HepG2 (cell line): ENCODE measurements at regions not wholly inside any gene's neighbourhood (a gene's known extent, or its start where the extent isn't known, plus 50 kb on each side); places are given as distances from the start of the nearest gene placed in this dataset.
A peak's percentile ranks its signal among the peaks of the same experiment; 100 is the strongest.

Experiments used
- AKAP8 ChIP-seq: sonication (generic); formaldehyde crosslinking; IDR thresholded peaks from 2 replicates; pipeline ENCODE4 v1.5.1; 2020; ENCODE audit warnings: mild to moderate bottlenecking, missing genetic modification reagents
- DNMT1 ChIP-seq: sonication (generic); formaldehyde crosslinking; IDR thresholded peaks from 2 replicates; pipeline ENCODE4 v1.5.1; 2020; ENCODE audit warnings: mild to moderate bottlenecking, missing genetic modification reagents
- HHEX ChIP-seq: IDR thresholded peaks from 2 replicates; pipeline ENCODE4 v1.6.1; 2016; ENCODE audit warnings: control low read depth
- MLLT10 ChIP-seq: sonication (generic); formaldehyde crosslinking; IDR thresholded peaks from 2 replicates; pipeline ENCODE4 v1.4.0; 2020; ENCODE audit warnings: missing genetic modification reagents
- PAWR ChIP-seq: sonication (generic); formaldehyde crosslinking; IDR thresholded peaks from 2 replicates; pipeline ENCODE4 v1.4.0; 2020; ENCODE audit warnings: missing genetic modification reagents, mild to moderate bottlenecking, borderline replicate concordance
- PAXIP1 ChIP-seq: sonication (generic); formaldehyde crosslinking; conservative IDR thresholded peaks from 2 replicates; pipeline ENCODE4 v1.4.0; 2020; ENCODE audit warnings: mild to moderate bottlenecking, missing genetic modification reagents, moderate library complexity
- RBM22 ChIP-seq: fragments of 200-400 bp; formaldehyde crosslinking; optimal IDR thresholded peaks from 2 replicates; pipeline ENCODE3; 2017; ENCODE audit warnings: mild to moderate bottlenecking, low read length, moderate library complexity
- SP1 ChIP-seq, 2 experiments: fragments of 450-650 bp in 1 of 2; sonication (generic) in 1 of 2; formaldehyde crosslinking in 1 of 2; IDR thresholded peaks; 2 replicates each; pipeline versions ENCODE4 v1.4.0 to v1.6.1; 2016 to 2020; ENCODE audit warnings: missing genetic modification reagents in 1 of 2
- TARDBP ChIP-seq: sonication (generic); formaldehyde crosslinking; IDR thresholded peaks from 2 replicates; pipeline ENCODE4 v1.8.0; 2022; ENCODE audit warnings: mild to moderate bottlenecking, missing genetic modification reagents
- ZBTB39 ChIP-seq: sonication (generic); formaldehyde crosslinking; IDR thresholded peaks from 2 replicates; pipeline ENCODE4 v1.5.0; 2020; ENCODE audit warnings: missing genetic modification reagents
- ZBTB43 ChIP-seq: sonication (generic); formaldehyde crosslinking; conservative IDR thresholded peaks from 2 replicates; pipeline ENCODE4 v1.4.0; 2020; ENCODE audit warnings: missing genetic modification reagents
- ZC3H4 ChIP-seq: sonication (generic); formaldehyde crosslinking; IDR thresholded peaks from 2 replicates; pipeline ENCODE4 v1.4.0; 2020; ENCODE audit warnings: missing genetic modification reagents, borderline replicate concordance
- ZFP1 ChIP-seq: IDR thresholded peaks from 2 replicates; pipeline ENCODE4 v1.6.1; 2016
- ZHX2 ChIP-seq, 2 experiments: sonication (generic) in 1 of 2; formaldehyde crosslinking in 1 of 2; IDR thresholded peaks; 2 replicates each; pipeline versions ENCODE4 v1.6.1 to v1.9.0; 2014 to 2022; ENCODE audit warnings: antibody characterized with exemption in 1 of 2, borderline replicate concordance in 1 of 2, inconsistent platforms in 1 of 2, low read depth in 1 of 2, missing genetic modification reagents in 1 of 2
- ZNF24 ChIP-seq: fragments of 450-650 bp; IDR thresholded peaks from 2 replicates; pipeline ENCODE4 v1.6.1; 2017; ENCODE audit warnings: antibody characterized with exemption, mild to moderate bottlenecking
- ZNF317 ChIP-seq: sonication (generic); formaldehyde crosslinking; IDR thresholded peaks from 2 replicates; pipeline ENCODE4 v1.5.0; 2020; ENCODE audit warnings: mild to moderate bottlenecking, missing genetic modification reagents

GRCh38 chr20:53800883-53801604 is 207.4 kb upstream of the ZNF217 start (continued):
- TF ChIP-seq PAWR (CRISPR knock-in tag), result no peak
- no peak; the same call in 1 of the 2 replicates for TF ChIP-seq ZNF317 (CRISPR knock-in tag)
- peak; percentile 99 for TF ChIP-seq TARDBP
- peak; percentile 97 for TF ChIP-seq ZFP1
- no peak for TF ChIP-seq SP1 (IDR thresholded peaks at IDR 0.05)
- peak; percentile 39; the same call in 1 of the 2 replicates for TF ChIP-seq SP1 (CRISPR knock-in tag; IDR thresholded peaks at IDR 0.05)
- no peak for TF ChIP-seq ZC3H4 (CRISPR knock-in tag)
- TF ChIP-seq PAXIP1 (CRISPR knock-in tag), result peak; percentile 100
- peak; percentile 94 for TF ChIP-seq AKAP8 (CRISPR knock-in tag)
- 0 out of 2 replicates have a peak, but pooled peaks have one; percentile 12 for TF ChIP-seq ZHX2 (IDR thresholded peaks at IDR 0.05; ENCODE audit: low read depth)
- TF ChIP-seq ZHX2 (CRISPR knock-in tag; IDR thresholded peaks at IDR 0.05; ENCODE audit: borderline replicate concordance), result no peak; the same call in 1 of the 2 replicates
- no peak for TF ChIP-seq DNMT1 (CRISPR knock-in tag)
- TF ChIP-seq RBM22, result peak; percentile 59
- peak; percentile 88 for TF ChIP-seq HHEX (CRISPR knock-in tag)
- TF ChIP-seq ZNF24, result peak; percentile 69; the same call in 1 of the 2 replicates
- TF ChIP-seq ZBTB43, result peak; percentile 80
- peak; percentile 14; the same call in 1 of the 2 replicates for TF ChIP-seq ZBTB39 (CRISPR knock-in tag)
- TF ChIP-seq MLLT10 (CRISPR knock-in tag), result no peak; the same call in 1 of the 2 replicates
